ENCODE measurements at regions not wholly inside any gene's neighbourhood (a gene's known extent, or its start where the extent isn't known, plus 50 kb on each side); places are given as distances from the start of the nearest gene placed in this dataset.

DNA sequence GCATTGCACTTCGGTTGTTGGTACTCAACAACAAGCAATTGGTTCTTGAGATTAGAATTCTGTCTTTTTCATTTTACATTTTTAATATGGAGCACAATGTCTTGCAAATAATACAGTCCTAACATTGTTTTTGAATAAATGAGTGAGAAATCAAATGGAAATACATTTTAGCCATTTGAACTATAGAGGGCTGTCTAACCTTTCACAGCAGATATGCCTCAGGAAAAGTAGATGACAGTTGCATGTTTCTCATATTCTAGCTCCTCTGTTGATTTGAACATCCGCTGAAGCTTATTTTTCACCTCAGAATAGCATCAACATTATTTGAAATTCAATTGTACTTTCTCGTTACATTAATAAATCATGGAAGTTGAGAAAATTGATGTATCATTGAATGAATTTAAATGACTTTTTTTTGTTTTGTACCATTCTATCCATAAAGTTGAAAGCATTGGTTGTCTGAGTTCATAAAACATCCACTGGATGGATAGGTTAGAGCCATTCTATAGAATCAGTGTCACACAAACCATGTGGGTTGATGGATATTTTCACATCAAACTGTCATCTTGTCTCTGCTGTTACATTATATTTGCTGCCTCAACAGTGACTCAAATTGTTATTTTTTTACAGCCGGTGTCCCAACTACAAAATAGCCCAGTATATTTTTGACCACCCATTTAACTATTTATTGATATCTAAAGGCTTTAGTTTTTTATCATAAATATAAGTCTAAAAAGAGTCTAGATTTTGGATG, 928.3 kb downstream of the NSUN3 start:
- no peaks in the 10 kb centered on the region for H3K4me1 Mint-ChIP-seq (ENCODE audit: low read depth)
- no peak for ATAC-seq

DNA sequence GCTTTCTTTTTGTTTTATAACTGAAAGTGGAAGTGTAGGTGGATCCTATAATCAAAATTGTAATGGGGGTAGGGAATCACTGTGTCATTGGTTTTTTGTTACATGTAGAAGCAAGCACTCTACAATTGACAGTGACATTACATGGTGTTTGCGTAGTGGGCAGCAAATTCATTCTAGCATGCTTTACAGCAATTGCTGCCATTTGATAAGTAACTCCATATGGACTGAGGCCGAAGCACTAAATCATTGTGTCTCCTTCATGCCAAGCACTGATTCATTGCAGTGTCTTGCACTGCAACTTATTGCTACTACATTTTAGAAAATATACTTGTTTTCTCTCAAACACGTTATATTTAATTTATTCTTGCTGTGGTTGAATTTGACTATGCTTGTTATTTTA, 933.9 kb downstream of the NSUN3 start:
- H3K27me3 Mint-ChIP-seq (ENCODE audit: low read depth), result no peaks in the 10 kb centered on the region
- ATAC-seq (no peak), DNase-seq (no peak)
- no peaks in the 10 kb centered on the region for H3K36me3 Mint-ChIP-seq (ENCODE audit: insufficient read depth)
- no peaks in the 10 kb centered on the region for H3K4me1 Mint-ChIP-seq (ENCODE audit: low read depth)
- H3K9me3 Mint-ChIP-seq, result peaks cover 16% of the 10 kb centered on the region
- H3K4me3 Mint-ChIP-seq, result no peak overlapping the region

More for the DNA sequence above, 928.3 kb downstream of the NSUN3 start:
- Mint-ChIP-seq H3K9me3 (peaks cover 14% of the 10 kb centered on the region), H3K36me3 (ENCODE audit: insufficient read depth) (no peaks in the 10 kb centered on the region), H3K27me3 (ENCODE audit: low read depth) (no peaks in the 10 kb centered on the region), H3K4me3 (no peak overlapping the region)
- DNase-seq, result no peak

DNA sequence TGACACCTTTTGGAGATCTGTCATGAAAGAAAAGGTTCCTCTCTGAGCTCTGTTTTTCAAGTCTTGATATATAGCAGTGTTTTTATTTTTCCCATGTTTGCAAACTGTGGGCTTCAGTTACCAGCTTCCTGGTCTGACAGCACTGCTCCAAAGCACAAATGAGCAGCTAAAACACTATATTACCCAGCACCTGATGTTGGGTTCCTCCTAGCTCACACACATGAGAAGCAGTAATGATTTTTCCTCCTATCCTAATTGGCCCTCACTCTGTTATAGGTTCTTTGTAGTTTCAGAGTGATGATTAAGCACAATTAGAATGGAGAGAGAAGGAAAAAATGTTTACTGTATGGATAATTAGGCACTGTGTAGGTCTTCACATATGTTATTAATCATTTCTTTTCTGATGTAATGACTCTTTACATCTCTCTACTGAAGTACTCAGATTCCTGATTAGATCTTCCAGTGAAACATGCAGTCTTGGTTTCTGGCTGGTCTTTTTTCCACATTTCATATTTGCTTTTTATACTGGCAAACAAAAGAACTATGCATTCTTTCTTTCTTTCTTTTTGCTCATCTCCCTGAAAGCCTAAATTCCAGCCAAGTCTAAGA, 939.7 kb downstream of the NSUN3 start:
- Mint-ChIP-seq H3K9me3 (peaks cover 6% of the 10 kb centered on the region), H3K4me3 (no peak overlapping the region), H3K4me1 (ENCODE audit: low read depth) (no peaks in the 10 kb centered on the region), H3K36me3 (ENCODE audit: insufficient read depth) (no peaks in the 10 kb centered on the region), H3K27me3 (ENCODE audit: low read depth) (no peaks in the 10 kb centered on the region)
- ATAC-seq (no peak), DNase-seq (no peak)

DNA sequence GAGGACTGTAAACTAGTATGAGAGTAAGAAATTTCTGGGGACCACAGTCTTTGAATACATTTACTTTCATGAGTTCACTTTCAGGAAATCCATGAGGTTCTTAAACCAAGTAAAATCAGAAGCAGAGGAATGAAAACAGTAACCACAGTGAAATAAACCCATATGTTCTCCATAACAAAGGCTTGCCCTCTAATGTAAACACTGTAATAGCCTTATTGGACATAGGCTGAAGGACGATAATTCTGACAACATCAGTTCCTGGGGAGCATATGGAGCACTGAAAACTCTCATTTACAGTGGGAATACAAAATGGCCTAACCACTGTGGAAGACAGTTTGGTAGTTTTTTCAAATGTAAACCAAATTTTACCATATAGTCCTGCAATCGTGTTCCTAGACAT, 965.8 kb downstream of the NSUN3 start:
- no peak for DNase-seq
- peaks cover 3% of the 10 kb centered on the region for H3K9me3 Mint-ChIP-seq
- ATAC-seq, result no peak
- no peak overlapping the region for H3K4me3 Mint-ChIP-seq
- no peaks in the 10 kb centered on the region for H3K36me3 Mint-ChIP-seq (ENCODE audit: insufficient read depth)
- H3K27me3 Mint-ChIP-seq (ENCODE audit: low read depth), result no peaks in the 10 kb centered on the region
- H3K4me1 Mint-ChIP-seq (ENCODE audit: low read depth), result no peaks in the 10 kb centered on the region

DNA sequence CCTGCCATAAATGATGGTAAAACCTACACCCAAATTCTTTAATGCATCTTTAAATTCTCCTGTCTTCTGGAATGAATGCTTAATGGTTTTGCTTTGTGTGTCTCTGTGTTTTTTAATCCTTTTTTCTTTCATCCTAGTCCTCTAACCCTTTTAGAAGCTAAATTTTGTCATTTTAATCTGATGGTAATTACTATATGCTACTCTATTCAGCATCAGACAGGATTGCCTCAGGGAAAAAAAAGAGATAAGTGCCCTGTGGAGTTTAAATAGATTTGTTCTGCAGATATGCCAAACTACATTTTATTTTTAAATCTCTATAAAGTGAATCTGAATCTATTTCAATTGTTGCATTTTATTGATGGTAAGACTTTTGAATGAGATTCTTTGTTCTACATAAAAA, 966.8 kb downstream of the NSUN3 start:
- no peak for DNase-seq
- no peak overlapping the region for H3K4me3 Mint-ChIP-seq
- no peaks in the 10 kb centered on the region for H3K27me3 Mint-ChIP-seq (ENCODE audit: low read depth)
- H3K36me3 Mint-ChIP-seq (ENCODE audit: insufficient read depth), result no peaks in the 10 kb centered on the region
- peaks cover 4% of the 10 kb centered on the region for H3K9me3 Mint-ChIP-seq
- no peak for ATAC-seq
- no peaks in the 10 kb centered on the region for H3K4me1 Mint-ChIP-seq (ENCODE audit: low read depth)

DNA sequence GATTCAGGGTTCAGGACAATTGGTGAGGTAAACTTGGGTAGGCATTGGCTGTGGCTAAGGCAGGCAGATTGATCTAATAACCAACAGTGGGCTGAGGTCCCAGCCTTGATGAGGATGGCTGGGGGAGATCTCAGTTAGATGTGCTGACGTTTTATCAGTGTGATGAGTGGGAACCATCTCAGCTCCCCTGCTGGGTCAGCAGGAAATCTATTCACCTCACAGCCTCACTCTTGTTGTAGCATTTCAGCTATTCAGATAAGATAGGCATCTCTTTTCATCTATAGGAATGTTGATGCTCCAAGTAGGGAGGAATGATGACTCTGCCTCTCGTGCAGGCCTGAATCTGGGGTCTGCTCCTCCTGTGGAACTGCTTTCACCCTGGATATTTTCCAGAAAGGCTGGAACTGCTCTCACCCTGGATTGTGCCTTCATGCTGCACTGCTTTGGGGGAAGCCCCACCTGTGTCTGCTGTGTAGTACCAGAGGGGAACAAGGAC, 973.7 kb downstream of the NSUN3 start:
- Mint-ChIP-seq H3K9me3 (peaks cover 17% of the 10 kb centered on the region), H3K4me1 (ENCODE audit: low read depth) (no peaks in the 10 kb centered on the region), H3K4me3 (no peak overlapping the region), H3K27me3 (ENCODE audit: low read depth) (no peaks in the 10 kb centered on the region), H3K36me3 (ENCODE audit: insufficient read depth) (no peaks in the 10 kb centered on the region)
- DNase-seq (no peak), ATAC-seq (no peak)

DNA sequence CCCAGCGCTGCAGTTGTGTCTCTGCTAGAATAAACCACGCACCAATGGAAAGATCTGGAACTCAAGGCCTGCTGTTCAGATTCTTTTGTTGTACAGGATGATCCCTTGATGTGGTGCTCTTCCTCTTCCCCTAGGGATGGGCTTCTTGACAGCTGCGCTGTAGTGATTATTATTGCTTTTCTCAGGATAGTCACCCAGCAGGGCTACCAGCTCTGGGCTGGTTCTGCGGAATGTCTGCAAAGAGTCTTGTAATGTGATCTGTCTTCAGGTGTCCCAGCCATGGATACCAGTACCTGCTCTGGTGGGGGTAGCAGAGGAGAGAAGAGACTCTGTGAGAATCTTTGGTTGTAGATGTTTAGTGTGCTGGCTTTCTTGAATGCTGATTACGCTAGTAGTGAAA, 974.2 kb downstream of the NSUN3 start:
- Mint-ChIP-seq H3K27me3 (ENCODE audit: low read depth) (no peaks in the 10 kb centered on the region), H3K9me3 (peaks cover 17% of the 10 kb centered on the region), H3K4me1 (ENCODE audit: low read depth) (no peaks in the 10 kb centered on the region), H3K4me3 (no peak overlapping the region), H3K36me3 (ENCODE audit: insufficient read depth) (no peaks in the 10 kb centered on the region)
- DNase-seq, result no peak
- ATAC-seq, result no peak

DNA sequence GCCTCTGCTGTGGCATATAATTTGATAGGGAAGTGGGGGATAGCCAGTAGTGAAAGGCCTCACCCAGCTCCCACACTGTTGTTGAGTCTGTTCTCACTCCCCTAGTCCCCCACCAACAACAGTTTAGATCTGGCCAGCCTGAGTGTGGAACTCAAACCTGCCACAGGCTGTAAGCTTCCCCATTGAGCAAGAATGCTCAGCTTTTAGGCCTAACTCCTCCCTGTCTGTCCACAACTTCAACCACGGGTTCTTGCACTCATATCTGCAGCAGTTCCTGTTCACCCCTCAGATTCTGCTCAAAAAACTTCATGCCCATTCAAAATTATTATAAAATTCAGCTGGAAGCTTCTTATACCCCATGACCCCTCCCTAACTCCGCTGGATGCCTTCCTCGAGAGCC, 975.1 kb downstream of the NSUN3 start:
- ATAC-seq (no peak), DNase-seq (no peak)
- no peaks in the 10 kb centered on the region for H3K4me1 Mint-ChIP-seq (ENCODE audit: low read depth)
- H3K9me3 Mint-ChIP-seq, result peaks cover 17% of the 10 kb centered on the region
- H3K27me3 Mint-ChIP-seq (ENCODE audit: low read depth), result no peaks in the 10 kb centered on the region
- H3K36me3 Mint-ChIP-seq (ENCODE audit: insufficient read depth), result no peaks in the 10 kb centered on the region
- H3K4me3 Mint-ChIP-seq, result no peak overlapping the region

DNA sequence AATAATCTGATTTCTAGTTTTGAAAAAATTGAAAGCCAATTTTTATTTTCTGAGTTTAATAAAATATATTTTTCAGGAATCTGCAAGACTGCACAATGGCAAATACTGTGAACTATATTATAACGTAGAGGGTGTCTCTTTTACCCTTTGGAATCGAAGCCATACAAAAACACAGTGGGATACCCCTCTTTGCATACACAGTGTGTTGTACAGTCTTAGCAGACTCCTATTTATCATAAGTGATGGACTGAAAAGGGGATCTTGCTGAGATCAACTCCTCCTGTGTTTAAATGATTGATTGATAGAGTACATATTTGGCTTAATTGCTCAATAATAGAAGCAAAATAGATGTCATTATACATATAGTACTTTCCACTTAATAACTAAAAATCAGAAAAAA, 981.2 kb downstream of the NSUN3 start:
- no peaks in the 10 kb centered on the region for H3K4me1 Mint-ChIP-seq (ENCODE audit: low read depth)
- DNase-seq (no peak), ATAC-seq (no peak)
- H3K27me3 Mint-ChIP-seq (ENCODE audit: low read depth), result no peaks in the 10 kb centered on the region
- H3K4me3 Mint-ChIP-seq, result no peak overlapping the region
- H3K36me3 Mint-ChIP-seq (ENCODE audit: insufficient read depth), result no peaks in the 10 kb centered on the region
- H3K9me3 Mint-ChIP-seq, result peaks cover 6% of the 10 kb centered on the region

DNA sequence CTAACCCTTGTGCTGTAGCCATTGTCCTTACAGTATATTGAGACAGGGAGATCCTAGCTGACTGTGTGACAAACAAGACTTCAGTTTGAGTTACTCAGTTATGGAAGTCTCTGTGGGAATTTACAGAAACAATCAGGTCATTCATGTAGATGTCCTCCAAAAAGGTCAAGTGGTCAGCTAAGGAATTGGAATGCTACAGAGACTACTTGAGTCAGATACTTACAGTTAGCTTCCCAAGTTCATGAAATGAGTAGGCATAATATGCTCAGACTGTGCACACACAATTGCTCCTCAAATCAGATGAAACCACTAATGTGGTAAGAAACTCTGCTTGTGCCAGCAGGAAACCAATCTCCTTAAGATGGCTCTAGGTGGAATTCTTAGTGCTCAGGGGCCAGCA, 985.7 kb downstream of the NSUN3 start:
- Mint-ChIP-seq H3K4me3 (no peak overlapping the region), H3K4me1 (ENCODE audit: low read depth) (no peaks in the 10 kb centered on the region), H3K36me3 (ENCODE audit: insufficient read depth) (no peaks in the 10 kb centered on the region), H3K9me3 (peaks cover 7% of the 10 kb centered on the region), H3K27me3 (ENCODE audit: low read depth) (no peaks in the 10 kb centered on the region)
- DNase-seq (no peak), ATAC-seq (no peak)

DNA sequence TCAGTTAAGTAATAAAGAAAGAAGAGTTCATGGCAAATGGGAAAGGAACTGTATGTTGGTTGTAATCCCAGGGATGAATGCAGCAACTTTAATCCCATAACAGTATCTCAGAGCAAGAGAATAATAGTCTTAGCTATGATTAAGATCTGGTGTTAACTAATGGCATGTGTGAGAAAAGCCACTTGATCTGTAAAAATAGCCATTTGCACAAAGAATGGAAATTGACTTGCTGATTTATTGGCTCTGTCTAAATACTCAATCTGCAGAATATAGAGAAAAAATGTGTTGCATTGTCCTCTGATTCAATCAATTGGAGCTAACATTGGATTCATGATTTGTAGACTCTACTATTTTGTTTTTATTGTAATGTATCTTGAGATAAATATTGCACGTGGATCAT, 987.0 kb downstream of the NSUN3 start:
- Mint-ChIP-seq H3K9me3 (peaks cover 8% of the 10 kb centered on the region), H3K4me1 (ENCODE audit: low read depth) (no peaks in the 10 kb centered on the region), H3K36me3 (ENCODE audit: insufficient read depth) (no peaks in the 10 kb centered on the region), H3K4me3 (no peak overlapping the region), H3K27me3 (ENCODE audit: low read depth) (no peaks in the 10 kb centered on the region)
- ATAC-seq, result no peak
- DNase-seq, result no peak

DNA sequence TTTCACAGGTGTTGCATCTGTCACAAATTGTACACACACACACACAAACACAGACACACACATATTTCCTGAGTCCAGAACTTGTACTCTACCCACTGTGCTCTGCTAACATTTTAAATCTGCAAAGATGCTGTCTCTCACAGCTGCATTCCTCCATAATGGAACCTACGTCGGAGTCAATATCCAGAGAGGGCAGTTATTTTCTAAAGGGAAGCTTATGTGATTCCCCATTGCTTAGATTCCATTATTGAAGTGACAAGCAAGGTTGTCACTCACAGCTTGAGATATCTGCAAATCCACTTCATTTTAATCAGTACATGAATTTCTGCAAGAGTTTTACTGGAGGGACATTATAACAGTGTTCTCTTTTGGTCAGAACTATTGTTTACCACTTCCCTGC, 992.4 kb downstream of the NSUN3 start:
- Mint-ChIP-seq H3K36me3 (ENCODE audit: insufficient read depth) (no peaks in the 10 kb centered on the region), H3K4me1 (ENCODE audit: low read depth) (no peaks in the 10 kb centered on the region), H3K9me3 (peaks cover 5% of the 10 kb centered on the region), H3K27me3 (ENCODE audit: low read depth) (no peaks in the 10 kb centered on the region), H3K4me3 (no peak overlapping the region)
- DNase-seq, result no peak
- no peak for ATAC-seq

DNA sequence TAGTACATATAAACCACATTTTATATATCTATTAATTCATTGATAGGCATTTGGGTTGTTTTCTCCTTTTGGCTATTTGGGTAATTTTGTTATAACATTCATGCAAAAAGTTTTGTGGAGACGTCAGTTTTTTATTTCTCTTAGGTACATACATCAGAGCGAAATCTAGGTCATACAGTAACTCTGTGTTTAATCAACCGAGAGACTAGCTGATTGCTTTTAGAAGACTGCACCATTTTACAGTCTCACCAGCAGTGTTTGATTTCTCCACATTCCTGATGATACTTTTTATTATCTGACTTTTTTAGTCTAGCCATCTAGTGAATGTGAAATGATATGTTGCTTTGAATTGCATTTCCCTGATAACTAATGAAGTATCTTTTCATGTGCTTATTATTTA, 1019.3 kb downstream of the NSUN3 start:
- H3K4me3 Mint-ChIP-seq, result no peak overlapping the region
- H3K36me3 Mint-ChIP-seq (ENCODE audit: insufficient read depth), result no peaks in the 10 kb centered on the region
- ATAC-seq (no peak), DNase-seq (no peak)
- peaks cover 12% of the 10 kb centered on the region for H3K9me3 Mint-ChIP-seq
- H3K27me3 Mint-ChIP-seq (ENCODE audit: low read depth), result no peaks in the 10 kb centered on the region
- no peaks in the 10 kb centered on the region for H3K4me1 Mint-ChIP-seq (ENCODE audit: low read depth)

DNA sequence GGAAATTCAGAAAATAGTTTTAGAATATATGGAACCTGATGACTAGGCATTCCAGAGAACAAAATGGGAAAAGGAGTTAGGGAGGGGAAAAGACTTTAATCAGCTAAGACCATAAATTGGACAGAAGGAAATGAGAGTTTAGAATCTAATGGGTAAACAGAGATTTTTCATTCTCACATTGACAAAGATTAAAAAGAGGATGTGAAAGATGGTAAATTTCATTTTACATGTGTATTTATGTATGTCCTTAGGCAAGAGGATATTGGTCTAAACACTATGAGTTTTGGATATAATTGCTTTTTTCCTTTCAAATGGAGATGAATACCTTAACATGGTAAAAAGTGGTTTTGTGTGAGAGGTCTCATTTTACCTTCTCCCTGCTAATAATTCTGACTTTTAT, 1021.9 kb downstream of the NSUN3 start:
- DNase-seq, result no peak
- no peak for ATAC-seq
- H3K4me3 Mint-ChIP-seq, result no peak overlapping the region

DNA sequence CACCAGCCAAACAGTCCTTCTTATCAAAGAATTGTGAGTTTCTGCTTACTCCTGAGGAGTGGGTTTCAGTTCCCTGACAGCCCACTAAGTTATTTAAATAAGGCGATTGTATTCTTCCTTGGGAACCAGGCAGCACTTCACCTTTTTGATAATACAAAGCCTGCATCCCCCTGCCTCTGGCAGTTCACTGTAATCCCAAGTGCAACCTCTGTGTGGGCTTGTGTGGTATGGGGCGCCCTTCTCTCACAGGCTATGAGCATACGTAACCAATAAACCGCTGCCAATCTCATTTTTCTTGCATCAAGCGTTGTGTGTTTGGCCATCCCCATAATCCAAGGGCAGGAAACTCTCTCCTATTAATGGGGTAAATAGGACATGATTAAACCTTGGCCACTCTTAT, 1025.6 kb downstream of the NSUN3 start:
- peaks cover 16% of the 10 kb centered on the region for H3K9me3 Mint-ChIP-seq
- no peak for ATAC-seq
- no peaks in the 10 kb centered on the region for H3K4me1 Mint-ChIP-seq (ENCODE audit: low read depth)
- no peaks in the 10 kb centered on the region for H3K36me3 Mint-ChIP-seq (ENCODE audit: insufficient read depth)
- no peak for DNase-seq
- H3K4me3 Mint-ChIP-seq, result no peak overlapping the region
- no peaks in the 10 kb centered on the region for H3K27me3 Mint-ChIP-seq (ENCODE audit: low read depth)

More for the DNA sequence above, 1021.9 kb downstream of the NSUN3 start:
- Mint-ChIP-seq H3K27me3 (ENCODE audit: low read depth) (no peaks in the 10 kb centered on the region), H3K9me3 (peaks cover 15% of the 10 kb centered on the region), H3K36me3 (ENCODE audit: insufficient read depth) (no peaks in the 10 kb centered on the region), H3K4me1 (ENCODE audit: low read depth) (no peaks in the 10 kb centered on the region)
